Parathyroid adenoma (tissue), 2 donors: ENCODE measurements at regions not wholly inside any gene's neighbourhood (a gene's known extent, or its start where the extent isn't known, plus 50 kb on each side); places are given as distances from the start of the nearest gene placed in this dataset.

Experiments used
- H2AFZ ChIP-seq: fragments of 300-600 bp; sonication (generic); one replicate; pipeline ENCODE4 v1.7.0; 2017; ENCODE audit warnings: antibody characterized with exemption, mild to moderate bottlenecking
- H3K27ac ChIP-seq: fragments of 300-600 bp; sonication (generic); one replicate; pipeline ENCODE4 v1.7.0; 2017
- H3K27me3 ChIP-seq: fragments of 300-600 bp; sonication (generic); one replicate; pipeline ENCODE4 v1.7.0; 2017; ENCODE audit warnings: low read length; ENCODE audit not compliant: control insufficient read depth, insufficient read depth
- H3K36me3 ChIP-seq: fragments of 300-600 bp; sonication (generic); one replicate; pipeline ENCODE4 v1.7.0; 2017; ENCODE audit warnings: low read length; ENCODE audit not compliant: control insufficient read depth, insufficient read depth
- H3K4me1 ChIP-seq: fragments of 300-600 bp; sonication (generic); one replicate; pipeline ENCODE4 v1.7.0; 2017; ENCODE audit warnings: control low read depth
- H3K4me2 ChIP-seq: fragments of 300-600 bp; sonication (generic); one replicate; pipeline ENCODE4 v1.7.0; 2017; ENCODE audit warnings: low read length
- H3K4me3 ChIP-seq: fragments of 300-600 bp; sonication (generic); one replicate; pipeline ENCODE4 v1.7.0; 2017; ENCODE audit warnings: low read depth, low read length
- H3K79me2 ChIP-seq: fragments of 300-600 bp; sonication (generic); one replicate; pipeline ENCODE4 v1.7.0; 2017; ENCODE audit warnings: control low read depth
- H3K9ac ChIP-seq: fragments of 300-600 bp; sonication (generic); one replicate; pipeline ENCODE4 v1.7.0; 2017; ENCODE audit warnings: mild to moderate bottlenecking
- H3K9me3 ChIP-seq: fragments of 300-600 bp; sonication (generic); one replicate; pipeline ENCODE4 v1.7.0; 2017; ENCODE audit warnings: low read length; ENCODE audit not compliant: control insufficient read depth
- CTCF ChIP-seq: fragments of 300-600 bp; sonication (generic); IDR thresholded peaks from one replicate; pipeline ENCODE4 v1.7.0; 2017; ENCODE audit warnings: antibody characterized with exemption, mild to moderate bottlenecking
- donor health status: primary hyperparathyroidism.

GRCh38 chr2:83725735-83726134 is 733.3 kb downstream of the SUCLG1 start:
- Histone ChIP-seq H3K27ac (no peak overlapping the region), H3K4me2 (no peak overlapping the region), H3K9ac (no peak overlapping the region), H3K9me3 (no peaks in the 10 kb centered on the region), H3K79me2 (no peaks in the 10 kb centered on the region), H3K27me3 (no peaks in the 10 kb centered on the region), H3K4me3 (no peak overlapping the region), H3K4me1 (no peaks in the 10 kb centered on the region), H3K36me3 (no peaks in the 10 kb centered on the region), H2AFZ (no peak overlapping the region)
- TF ChIP-seq CTCF: no peak

GRCh38 chr2:83705146-83705545 is 753.9 kb downstream of the SUCLG1 start:
- no peak overlapping the region for H3K27ac ChIP-seq
- no peaks in the 10 kb centered on the region for H3K27me3 ChIP-seq
- no peaks in the 10 kb centered on the region for H3K36me3 ChIP-seq
- H3K9ac ChIP-seq: no peak overlapping the region
- no peaks in the 10 kb centered on the region for H3K4me1 ChIP-seq
- no peak overlapping the region for H3K4me2 ChIP-seq
- H3K4me3 ChIP-seq: no peak overlapping the region
- no peaks in the 10 kb centered on the region for H3K9me3 ChIP-seq
- no peak overlapping the region for H2AFZ ChIP-seq
- no peak for TF ChIP-seq CTCF
- no peaks in the 10 kb centered on the region for H3K79me2 ChIP-seq

GRCh38 chr2:83703598-83703997 is 755.5 kb downstream of the SUCLG1 start:
- no peak for TF ChIP-seq CTCF
- no peaks in the 10 kb centered on the region for H3K9me3 ChIP-seq
- H3K27ac ChIP-seq: no peak overlapping the region
- H3K27me3 ChIP-seq: no peaks in the 10 kb centered on the region
- no peak overlapping the region for H2AFZ ChIP-seq
- H3K9ac ChIP-seq: no peak overlapping the region
- no peak overlapping the region for H3K4me2 ChIP-seq
- no peak overlapping the region for H3K4me3 ChIP-seq
- H3K4me1 ChIP-seq: no peaks in the 10 kb centered on the region
- H3K79me2 ChIP-seq: no peaks in the 10 kb centered on the region
- H3K36me3 ChIP-seq: no peaks in the 10 kb centered on the region

GRCh38 chr2:83696838-83697237 is 762.2 kb downstream of the SUCLG1 start:
- Histone ChIP-seq H3K36me3 (no peaks in the 10 kb centered on the region), H3K4me1 (no peaks in the 10 kb centered on the region), H3K9me3 (no peaks in the 10 kb centered on the region), H3K27me3 (no peaks in the 10 kb centered on the region), H3K27ac (no peak overlapping the region), H3K4me3 (no peak overlapping the region), H3K9ac (no peak overlapping the region), H3K4me2 (no peak overlapping the region), H3K79me2 (no peaks in the 10 kb centered on the region), H2AFZ (no peak overlapping the region)
- no peak for TF ChIP-seq CTCF

GRCh38 chr2:83695530-83695929 is 763.5 kb downstream of the SUCLG1 start:
- Histone ChIP-seq H3K27ac (no peak overlapping the region), H3K4me1 (no peaks in the 10 kb centered on the region), H3K9me3 (no peaks in the 10 kb centered on the region), H2AFZ (no peak overlapping the region), H3K36me3 (no peaks in the 10 kb centered on the region), H3K27me3 (no peaks in the 10 kb centered on the region), H3K4me2 (no peak overlapping the region), H3K79me2 (no peaks in the 10 kb centered on the region), H3K9ac (no peak overlapping the region), H3K4me3 (no peak overlapping the region)
- no peak for TF ChIP-seq CTCF
